TTC549 (cell line): ENCODE measurements at regions not wholly inside any gene's neighbourhood (a gene's known extent, or its start where the extent isn't known, plus 50 kb on each side); places are given as distances from the start of the nearest gene placed in this dataset.
"Not testable (repeated sequence)": the region's sequence is repeated elsewhere in the genome, so short reads cannot be mapped to it uniquely, and the experiment has no call there.

ENCODE experiments used
- FAIRE-seq: peaks from 2 replicates; lab custom pipeline; 2012; peaks lifted over from hg19 to GRCh38; lab: Jason Lieb, UNC

DNA sequence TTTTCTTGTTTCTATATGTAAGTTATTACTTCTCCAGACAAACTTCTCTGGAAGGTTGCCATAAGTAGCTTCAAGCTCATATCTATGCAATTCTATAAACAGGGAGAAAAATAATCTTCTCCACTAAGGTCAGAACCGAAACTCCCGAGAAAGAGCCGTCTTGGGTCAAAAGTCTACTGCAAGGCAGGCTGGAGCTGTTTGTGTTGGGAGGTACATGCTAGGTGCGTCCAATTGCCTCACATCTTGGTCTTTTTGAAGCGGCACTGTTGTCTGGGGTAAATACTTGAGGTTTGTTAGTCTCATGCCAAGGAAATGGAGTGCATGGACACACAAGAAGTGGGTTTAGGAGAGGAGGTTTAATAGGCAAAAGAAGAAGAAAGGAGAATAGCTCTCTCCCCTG is 674.7 kb upstream of the TMEM132C start:
- FAIRE-seq = no peak

DNA sequence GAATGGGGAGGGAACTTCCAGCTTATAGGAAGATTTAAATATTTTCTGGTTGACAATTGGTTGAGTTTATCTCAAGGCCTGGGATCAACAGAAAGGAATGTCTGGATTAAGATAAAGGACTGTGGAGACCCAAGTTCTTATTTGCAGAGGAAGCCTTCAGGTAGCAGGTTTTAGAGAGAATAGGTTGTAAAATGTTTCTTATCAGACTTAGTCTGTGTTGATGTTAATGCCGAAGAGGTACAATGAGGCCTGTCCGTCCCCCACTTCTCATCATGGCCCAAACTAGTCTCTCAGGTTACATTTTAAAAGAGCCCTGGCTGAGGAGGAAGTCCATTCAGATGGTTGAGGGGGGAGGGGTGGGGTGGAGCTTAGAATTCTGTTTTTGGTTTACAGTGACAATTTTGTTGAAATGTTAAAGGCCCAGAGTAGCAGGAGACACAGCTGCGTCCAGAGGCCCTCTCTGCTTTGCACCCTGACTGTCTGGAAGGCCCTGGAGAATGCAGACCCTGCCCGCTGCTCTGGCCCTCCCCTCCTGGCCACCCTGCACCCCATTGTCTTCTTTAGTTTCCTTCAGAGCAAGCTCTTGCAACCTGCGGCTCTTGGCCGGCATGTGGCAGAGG is 672.5 kb upstream of the TMEM132C start:
- FAIRE-seq = no peak

DNA sequence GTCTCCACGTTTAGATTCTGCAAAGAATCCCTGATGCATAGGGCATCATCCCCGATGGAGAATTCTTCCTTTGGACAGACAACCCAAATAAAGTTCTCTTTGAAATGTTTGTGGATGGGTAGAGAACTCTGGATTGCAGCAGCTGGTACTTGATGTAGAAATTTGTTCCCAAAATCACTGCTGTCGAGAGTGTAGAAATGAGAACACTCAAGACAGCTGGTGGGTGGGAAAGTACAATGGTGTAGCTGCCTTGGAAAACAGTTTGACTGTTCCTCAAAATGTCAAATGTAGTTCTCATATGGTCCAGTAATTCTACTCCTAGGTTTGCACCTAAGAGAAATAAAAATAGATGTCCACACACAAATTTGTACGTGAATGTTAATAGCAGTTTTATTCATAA is 671.5 kb upstream of the TMEM132C start:
- FAIRE-seq = no peak

DNA sequence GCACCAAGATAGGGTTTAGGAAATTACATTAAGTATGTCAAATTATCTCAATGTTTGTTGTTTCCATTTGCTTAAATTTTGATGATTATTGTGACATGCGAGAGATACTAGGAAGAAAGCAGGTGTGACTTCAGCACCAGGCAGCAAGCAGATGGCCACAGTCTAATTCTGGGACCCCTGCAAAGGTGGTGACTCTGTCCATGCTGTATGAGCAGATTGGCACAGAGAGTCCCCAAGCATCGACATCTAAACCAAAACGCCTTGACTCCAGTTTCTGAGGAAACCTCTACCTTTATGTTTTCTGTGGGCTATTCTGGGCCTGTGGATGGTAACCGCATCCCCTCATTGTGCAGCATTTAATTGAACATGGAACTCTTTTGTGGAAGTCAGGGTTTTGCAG is 670.1 kb upstream of the TMEM132C start:
- no peak for FAIRE-seq

DNA sequence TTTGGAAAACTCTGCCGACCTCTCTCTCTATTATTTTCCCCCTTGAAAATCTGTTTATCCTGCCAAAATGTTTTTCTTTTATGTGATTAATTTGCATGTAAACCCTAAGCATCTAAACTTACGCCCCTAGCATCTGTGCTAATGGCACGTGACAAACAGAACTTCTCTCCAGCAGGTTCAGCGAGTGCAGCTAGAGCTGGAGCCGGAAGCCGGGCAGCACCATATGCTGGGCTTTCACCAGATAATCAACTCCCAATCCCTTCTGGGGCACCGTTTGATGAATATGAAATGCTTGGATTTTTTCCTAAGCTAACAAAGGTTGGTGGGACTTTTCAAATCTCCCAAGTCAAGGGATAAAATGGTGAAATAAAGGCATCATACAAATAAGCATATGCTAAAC is 667.5 kb upstream of the TMEM132C start:
- no peak for FAIRE-seq

DNA sequence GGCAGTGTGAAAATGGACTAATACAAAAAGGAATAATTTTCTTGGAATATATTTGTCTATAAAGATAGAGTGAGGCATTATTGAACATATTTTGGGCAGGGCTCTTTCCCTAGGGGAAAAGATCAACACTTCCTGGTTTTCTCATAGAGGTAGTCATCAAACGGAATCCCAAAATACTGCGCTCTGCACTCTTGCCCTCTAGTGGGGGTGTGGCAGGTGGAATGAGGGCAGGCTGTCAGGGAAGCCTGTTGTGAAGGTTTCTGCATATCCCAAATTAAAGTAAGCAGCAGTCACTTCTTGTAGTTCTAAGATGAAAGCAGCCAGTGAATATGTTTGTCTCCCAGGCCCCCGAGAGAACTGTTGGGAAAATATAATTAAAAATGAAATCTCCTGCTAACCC is 666.8 kb upstream of the TMEM132C start:
- no peak for FAIRE-seq

DNA sequence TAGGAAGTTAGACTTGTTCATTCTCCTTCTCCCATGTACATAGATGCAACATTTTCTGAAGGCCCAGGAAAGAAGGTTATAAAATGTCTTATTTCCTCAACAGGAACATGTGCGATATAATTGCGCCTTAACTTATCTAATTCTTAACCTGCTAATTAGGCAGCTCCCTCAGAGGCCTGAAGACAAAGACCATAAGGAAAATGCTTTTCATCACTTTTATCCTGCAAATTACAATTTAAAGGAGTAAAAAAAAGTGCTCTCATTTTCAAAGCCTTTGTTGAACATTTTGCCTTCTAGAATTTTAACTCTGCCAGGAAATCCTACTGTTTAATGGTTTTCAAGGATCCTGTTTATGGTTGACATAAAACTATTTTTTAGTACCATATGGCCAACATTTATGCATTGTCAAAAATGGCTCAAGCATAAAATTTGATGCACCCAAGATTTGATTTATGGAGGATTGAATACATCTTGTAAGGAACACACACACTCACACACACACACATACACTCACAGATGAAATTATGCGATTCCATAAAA is 660.4 kb upstream of the TMEM132C start:
- no peak for FAIRE-seq

DNA sequence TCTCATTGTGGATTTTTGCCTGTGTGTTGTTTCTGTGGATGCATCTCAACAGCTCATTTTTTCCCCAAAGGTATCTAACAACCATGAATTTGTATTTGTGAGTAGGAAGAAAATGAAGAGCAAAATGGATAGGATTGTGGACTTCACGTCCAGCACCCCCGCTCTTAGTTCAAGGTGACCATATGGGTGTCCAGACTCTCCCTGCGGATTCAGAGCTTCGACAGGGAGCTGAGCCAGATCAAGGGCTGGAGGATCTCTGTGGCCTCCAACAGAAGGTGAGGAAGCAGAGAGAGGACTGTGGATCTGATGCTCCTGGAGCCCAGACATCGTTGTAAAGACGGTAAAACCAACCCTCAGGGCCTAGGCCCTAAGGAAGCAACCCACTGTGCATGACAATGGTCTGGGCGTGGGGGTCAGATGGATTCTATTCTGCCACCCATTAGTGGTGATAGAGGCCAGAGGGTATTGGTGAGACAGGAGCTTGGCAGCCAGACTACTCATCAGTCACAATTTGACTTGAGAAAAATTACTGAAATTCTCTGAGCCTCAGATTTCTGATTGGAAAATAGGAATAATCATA is 659.7 kb upstream of the TMEM132C start:
- FAIRE-seq = no peak

DNA sequence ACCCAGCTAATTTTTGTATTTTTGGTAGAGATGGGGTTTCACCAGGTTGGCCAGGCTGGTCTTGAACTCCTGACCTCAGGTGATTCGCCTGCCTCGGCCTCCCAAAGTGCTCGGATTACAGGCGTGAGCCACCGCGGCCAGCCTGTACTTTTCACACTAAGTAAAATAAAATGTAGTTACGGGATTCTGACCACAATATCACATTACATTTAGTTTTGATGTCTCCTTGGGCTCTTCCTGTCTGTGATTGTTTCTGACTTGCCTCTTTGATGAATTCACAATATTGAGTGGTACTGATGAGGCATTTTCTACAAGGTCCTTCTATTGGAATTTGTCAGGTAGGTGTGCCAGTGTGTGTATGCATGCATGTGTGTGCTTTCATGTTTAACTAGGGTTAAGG is 658.6 kb upstream of the TMEM132C start:
- FAIRE-seq = not testable (repeated sequence)

DNA sequence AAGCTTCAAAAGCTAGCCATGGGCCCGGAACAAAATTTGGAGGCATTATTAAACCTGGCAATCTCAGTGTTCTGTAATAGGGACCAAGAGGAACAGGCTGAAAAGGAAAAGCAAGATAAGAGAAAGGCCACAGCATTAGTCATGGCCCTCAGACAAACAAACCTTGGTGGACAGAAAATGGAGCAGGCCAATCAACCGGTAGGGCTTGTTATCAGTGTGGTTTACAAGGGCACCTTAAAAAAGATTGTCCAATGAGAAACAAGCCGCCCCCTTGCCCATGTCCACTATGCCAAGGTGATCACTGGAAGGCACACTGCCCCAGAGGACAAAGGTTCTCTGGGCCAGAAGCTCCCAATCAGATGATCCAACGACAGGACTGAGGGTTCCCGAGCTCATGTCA is 653.9 kb upstream of the TMEM132C start:
- FAIRE-seq = no peak

DNA sequence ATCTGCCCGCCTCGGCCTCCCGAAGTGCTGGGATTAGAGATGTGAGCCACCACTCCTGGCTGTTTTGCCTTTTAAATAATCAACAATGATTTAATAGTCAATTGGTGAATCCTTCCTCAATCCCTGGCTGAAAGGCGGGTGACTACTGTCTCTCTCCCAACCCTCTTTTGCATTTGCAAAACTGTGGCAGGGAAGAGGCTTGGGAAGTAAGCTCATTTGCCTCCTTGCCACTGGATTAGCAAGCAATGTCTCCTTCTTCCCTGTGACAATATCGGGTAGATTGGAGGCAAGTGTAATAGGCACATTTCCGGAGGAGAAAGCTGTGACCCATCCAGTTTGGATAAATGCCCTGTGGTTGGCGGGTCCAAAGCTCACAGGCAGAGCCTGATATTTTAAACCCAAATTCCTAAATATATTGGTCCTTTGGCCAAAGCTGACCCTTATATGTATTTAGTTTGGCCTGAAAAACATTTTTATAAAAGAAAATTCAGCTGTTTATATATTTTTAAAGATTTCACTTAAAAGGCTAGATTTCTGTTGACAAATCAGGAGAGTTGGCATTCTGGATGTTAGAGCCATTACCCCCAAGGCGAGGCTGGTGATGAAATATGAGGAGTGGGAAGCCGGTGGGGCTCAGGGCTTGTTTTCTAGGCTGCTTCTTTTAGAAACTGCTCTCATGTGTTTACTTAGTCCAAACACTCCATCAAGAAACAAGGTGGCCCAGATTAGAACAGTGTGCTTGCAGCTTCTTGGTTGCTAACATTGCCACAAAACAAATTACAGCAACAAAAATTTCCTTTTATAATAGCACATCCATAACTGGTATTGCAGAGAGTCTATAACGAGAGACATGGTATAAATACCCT is 646.9 kb upstream of the TMEM132C start:
- no peak for FAIRE-seq

DNA sequence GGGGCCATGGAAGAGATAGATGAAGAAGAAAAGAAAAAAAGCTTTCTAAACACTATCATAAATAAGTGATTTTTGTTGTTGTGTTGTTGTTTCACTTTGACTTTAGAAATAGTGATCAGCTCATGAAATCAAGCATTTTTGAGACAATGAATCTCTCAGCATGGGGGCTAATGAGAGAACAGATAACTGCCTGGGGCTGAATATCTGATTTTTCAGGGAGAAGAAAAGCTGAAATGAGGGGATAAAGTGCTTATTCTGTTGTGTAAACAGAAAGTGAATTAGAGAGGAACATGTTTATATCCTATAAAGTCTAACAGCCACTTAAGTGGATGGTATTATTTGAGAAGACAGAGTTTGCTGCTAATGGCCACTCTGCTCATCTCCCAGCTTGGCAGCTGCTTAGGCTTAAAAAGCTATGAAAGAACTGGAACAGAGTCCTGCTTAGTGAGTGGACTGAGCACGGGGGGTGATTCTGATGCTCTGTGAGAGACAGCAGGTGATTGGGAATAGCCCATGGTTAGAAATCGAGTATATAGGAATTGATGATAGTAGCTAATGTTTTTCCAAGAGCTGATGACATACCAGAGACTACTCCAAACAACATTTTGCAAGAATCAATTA is 646.1 kb upstream of the TMEM132C start:
- no peak for FAIRE-seq

DNA sequence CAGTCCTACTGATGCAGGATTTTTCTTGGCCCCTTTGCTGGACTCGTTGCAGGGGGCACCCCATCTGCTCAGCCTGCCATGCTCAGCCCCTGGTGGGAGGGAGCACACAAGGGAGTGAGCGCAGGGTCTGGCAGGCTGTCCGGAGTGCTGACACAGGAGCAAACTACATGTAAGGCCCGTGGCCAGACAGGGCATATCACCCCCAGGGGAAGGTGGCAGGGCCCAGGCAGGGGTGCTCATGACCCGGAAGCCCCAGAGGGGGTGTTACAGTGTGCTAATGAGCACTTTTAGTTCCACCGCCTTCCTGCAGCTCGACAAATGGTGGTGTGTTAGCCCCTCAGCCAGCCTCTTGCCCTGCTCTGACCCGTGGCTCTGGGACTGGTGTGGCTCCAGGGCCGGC is 645.6 kb upstream of the TMEM132C start:
- no peak for FAIRE-seq

DNA sequence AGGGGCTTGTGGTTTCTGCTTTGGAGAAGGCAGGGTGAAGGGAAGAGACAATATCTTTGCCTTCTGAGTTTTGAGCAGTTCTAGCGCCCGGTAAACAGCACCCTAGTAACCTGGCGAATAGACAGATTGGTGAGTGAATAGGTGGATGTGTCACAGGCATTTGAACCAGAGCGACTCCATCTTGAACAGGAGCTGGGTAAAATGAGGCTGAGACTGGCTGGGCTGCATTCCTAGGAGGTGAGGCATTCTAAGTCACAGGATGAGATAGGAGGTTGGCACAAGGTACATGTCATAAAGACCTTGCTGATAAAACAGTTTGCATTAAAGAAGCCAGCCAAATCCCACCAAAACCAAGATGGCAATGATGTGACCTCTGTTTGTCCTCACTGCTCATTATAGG is 643.6 kb upstream of the TMEM132C start:
- no peak for FAIRE-seq

DNA sequence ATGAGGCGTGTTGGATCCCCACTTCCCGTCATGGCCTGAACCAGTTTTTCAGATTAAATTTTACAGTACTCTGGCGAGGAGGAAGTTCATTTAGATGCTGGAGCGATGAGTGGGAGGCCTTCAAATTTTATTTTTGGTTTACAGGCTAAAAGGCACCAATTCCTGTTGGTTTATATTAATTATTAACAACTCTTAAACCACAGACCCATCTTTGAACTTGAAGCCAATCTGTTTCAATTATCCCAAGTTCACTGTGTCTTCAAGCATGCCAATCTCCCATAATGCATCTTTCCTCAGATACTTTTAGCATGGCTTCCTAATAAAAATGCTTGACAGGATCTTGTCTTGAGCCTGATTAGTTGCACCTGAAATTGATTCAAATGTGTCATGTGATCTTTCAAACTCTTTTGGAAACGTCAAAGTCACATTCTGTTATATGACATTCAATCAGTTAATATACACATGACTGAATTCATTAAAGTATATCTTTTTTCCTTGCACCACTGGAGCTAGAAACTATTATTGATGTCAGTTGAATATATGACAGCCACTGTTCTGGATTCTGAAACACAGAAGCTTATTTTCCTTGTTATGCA is 641.7 kb upstream of the TMEM132C start:
- no peak for FAIRE-seq

DNA sequence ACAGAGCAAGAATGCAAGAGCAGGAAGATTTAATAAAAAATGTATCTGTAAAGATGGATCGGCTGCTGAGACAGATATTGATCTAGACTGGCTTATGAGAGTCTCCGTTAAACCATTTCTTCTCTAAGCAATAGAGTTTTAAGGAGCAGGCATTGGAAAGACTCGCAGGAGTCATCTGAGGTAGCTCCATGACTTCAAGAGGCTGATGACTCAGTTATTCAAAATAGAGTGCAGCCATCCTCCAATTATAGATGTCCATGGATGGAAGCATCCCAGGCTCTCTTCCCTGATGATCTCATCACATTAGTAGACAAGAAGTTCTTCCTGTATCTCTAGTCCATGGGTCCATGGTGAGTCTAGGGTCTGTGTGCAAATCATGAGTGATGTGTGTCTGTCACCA is 638.3 kb upstream of the TMEM132C start:
- FAIRE-seq = no peak

DNA sequence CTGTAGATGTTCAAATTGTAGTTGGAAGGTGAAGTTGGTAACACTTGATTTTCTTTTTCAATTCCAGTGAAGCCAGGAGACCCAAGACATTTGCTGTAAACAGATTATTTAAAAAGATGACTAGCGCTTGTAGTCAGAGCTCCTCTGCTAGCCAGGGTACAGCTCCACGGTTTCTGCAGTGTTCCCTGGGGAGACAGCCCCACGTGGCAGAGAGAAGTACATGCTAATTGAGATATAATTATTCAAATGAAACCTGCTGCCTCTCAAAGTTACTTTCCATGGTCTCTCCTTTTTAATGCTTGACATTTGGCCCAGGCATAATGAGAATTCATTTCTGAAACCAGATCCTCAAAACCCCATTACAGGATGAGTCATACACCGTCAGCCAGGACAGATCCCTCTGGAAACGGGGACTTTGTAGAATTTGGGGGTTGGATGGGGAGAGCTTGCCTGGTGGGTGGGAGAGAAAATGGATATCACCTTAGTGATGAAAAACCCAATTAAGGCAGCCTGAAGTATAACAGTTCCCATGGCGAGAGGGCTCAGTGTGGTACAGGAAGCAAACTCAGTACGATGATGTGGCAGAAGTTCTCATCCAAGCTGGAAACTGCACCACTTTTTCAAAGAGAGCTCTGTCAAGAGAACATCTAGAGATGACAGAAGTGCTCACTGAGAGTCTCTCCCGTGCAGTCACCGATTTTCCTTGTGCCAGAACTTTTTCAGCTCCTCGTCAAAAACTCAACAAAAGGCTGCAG is 637.7 kb upstream of the TMEM132C start:
- FAIRE-seq = no peak

DNA sequence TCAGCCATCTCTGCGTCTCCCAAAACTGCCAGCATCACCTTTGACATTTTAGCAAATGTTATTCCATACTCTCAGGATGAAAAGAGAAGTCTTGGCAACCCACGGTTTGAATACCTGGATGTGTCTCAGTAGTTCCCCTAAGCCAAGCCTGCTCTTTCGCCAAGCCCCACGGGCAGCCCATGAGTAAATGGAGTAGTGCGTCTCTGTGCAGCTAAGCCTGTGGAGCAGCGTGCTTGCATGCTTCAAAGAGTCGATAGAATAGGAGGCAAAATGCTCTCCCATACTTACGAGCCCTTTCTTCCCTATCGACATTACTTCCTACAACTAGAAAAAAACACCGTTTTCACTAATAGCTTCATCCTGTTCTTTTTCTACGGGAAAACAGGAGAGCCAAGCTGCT is 634.5 kb upstream of the TMEM132C start:
- no peak for FAIRE-seq

DNA sequence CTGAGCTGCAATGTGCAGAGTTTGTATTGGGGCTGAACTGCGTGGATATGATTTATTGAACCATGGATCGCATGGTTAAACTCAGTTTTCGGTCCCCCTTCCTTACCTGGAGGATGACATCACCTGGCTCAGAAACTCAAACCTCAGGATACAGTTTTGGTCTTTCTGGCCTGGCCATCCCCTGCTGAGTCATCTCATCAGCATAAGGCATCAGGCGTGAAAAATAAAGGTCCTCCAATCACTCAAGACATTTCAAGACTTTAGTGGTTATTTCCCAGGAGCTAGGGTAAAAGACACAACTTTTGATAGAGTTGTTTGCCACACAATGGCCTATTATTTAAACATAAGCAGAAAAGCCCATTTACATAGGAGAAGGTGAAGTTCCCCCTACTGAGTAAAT is 631.1 kb upstream of the TMEM132C start:
- FAIRE-seq = no peak

DNA sequence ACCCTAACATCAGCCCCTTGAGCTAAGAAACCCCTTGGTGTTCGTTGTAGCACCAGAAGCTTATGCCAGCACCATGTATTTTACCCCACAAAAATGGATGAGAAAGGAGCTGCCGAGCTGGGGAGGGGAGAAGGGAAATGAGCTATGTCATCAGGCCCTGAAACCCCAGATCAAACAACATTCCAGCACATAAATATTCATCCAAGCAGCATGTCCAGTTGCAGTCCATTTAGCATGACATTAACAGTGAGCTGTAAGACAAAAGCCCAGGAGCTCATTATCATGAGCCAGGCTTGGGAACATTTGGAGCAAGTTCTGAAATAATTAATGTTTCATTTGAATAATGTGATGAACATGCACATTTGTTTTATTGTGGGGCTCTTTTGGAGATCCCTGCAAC is 630.1 kb upstream of the TMEM132C start:
- no peak for FAIRE-seq

DNA sequence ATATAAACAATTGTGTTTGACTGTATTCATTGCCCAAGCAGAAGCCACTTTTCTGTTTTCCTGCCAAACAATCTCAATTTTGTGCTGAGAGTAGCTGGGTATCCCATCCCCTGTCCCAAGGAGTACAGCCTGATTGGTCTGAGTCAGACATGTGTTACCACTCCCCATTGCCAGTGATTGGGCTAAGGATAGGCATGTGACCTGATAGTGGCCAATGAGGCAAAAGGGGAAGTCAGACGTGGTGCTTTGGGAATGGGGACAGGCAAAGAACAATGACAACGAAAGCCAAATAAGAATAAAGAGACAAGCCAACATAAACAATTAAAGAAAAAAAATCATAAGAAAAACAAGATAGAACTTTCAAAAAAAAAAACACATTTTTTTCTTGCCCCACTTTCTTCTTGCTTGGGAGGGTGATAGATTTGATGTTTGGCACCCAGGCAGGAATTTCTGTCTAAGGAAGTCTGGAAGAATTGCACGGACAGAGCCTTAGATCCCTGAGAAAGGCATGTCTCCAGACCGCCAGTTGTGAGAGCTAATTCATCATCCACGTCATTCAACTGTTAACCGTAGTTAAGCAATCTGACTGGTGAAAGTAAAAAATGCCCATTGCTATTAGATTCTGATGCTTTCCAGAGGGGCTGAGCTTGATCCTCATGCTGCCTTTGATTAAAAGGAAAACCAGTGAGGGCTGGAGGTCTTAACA is 626.6 kb upstream of the TMEM132C start:
- no peak for FAIRE-seq
